OCI-LY1 (cell line): ENCODE measurements at regions not wholly inside any gene's neighbourhood (a gene's known extent, or its start where the extent isn't known, plus 50 kb on each side); places are given as distances from the start of the nearest gene placed in this dataset.

ENCODE experiments used
- H2AFZ ChIP-seq: fragments of 200-600 bp; sonication (generic), shearing (Covaris generic); 2 replicates; pipeline ENCODE4 v1.6.0; 2014; ENCODE audit warnings: antibody characterized with exemption, mild to moderate bottlenecking, low read length
- H3F3A ChIP-seq: fragments of 200-600 bp; sonication (generic), shearing (Covaris generic); 2 replicates; pipeline ENCODE4 v1.6.0; 2014; ENCODE audit warnings: mild to moderate bottlenecking, antibody characterized with exemption, low read length, moderate library complexity; ENCODE audit not compliant: insufficient read depth
- H3K27ac ChIP-seq: fragments of 200-600 bp; sonication (generic); 2 replicates; pipeline ENCODE4 v1.5.1; 2014; ENCODE audit warnings: low read length, mixed run types, mild to moderate bottlenecking, low read depth; ENCODE audit not compliant: poor library complexity, severe bottlenecking
- H3K27me3 ChIP-seq: fragments of 200-600 bp; sonication (generic); 2 replicates; pipeline ENCODE4 v1.6.0; 2014; ENCODE audit warnings: antibody characterized with exemption, mild to moderate bottlenecking, low read length, moderate library complexity; ENCODE audit not compliant: insufficient read depth
- H3K36me3 ChIP-seq: fragments of 200-600 bp; sonication (generic); 2 replicates; pipeline ENCODE4 v1.6.1; 2014; ENCODE audit warnings: mild to moderate bottlenecking, antibody characterized with exemption, low read length, moderate library complexity, mixed read lengths; ENCODE audit not compliant: insufficient read depth
- H3K4me1 ChIP-seq: fragments of 200-600 bp; sonication (generic); 2 replicates; pipeline ENCODE4 v1.5.1; 2014; ENCODE audit warnings: mild to moderate bottlenecking, low read length, moderate library complexity; ENCODE audit not compliant: insufficient read depth, severe bottlenecking
- H3K4me2 ChIP-seq: fragments of 200-600 bp; sonication (generic), shearing (Covaris generic); 2 replicates; pipeline ENCODE4 v1.6.1; 2014; ENCODE audit warnings: low read length
- H3K4me3 ChIP-seq: fragments of 200-600 bp; sonication (generic); 2 replicates; pipeline ENCODE4 v1.5.1; 2014; ENCODE audit warnings: low read length, low read depth, mild to moderate bottlenecking, mixed read lengths; ENCODE audit not compliant: poor library complexity, severe bottlenecking
- H3K79me2 ChIP-seq: fragments of 200-600 bp; shearing (Covaris generic); 2 replicates; pipeline ENCODE4 v1.6.1; 2016; ENCODE audit warnings: mixed run types, low read length, mixed read lengths; ENCODE audit not compliant: insufficient read depth
- H3K9ac ChIP-seq: fragments of 200-600 bp; sonication (generic), shearing (Covaris generic); 2 replicates; pipeline ENCODE4 v1.6.1; 2014; ENCODE audit warnings: mild to moderate bottlenecking, low read length, mixed read lengths
- H3K9me2 ChIP-seq: fragments of 200-600 bp; sonication (generic), shearing (Covaris generic); 2 replicates; pipeline ENCODE4 v1.6.1; 2014; ENCODE audit warnings: low read depth, mild to moderate bottlenecking, low read length, mixed read lengths
- H3K9me3 ChIP-seq: fragments of 200-600 bp; shearing (Covaris generic); 2 replicates; pipeline ENCODE4 v1.6.1; 2014; ENCODE audit warnings: low read length, mixed read lengths
- H4K20me1 ChIP-seq: fragments of 200-600 bp; sonication (generic), shearing (Covaris generic); 2 replicates; pipeline ENCODE4 v1.6.0; 2016; ENCODE audit warnings: mild to moderate bottlenecking, low read length; ENCODE audit not compliant: insufficient read depth
- CTCF ChIP-seq: fragments of 200-600 bp; sonication (generic), shearing (Covaris generic); IDR thresholded peaks from 2 replicates; pipeline ENCODE4 v1.5.1; 2017; ENCODE audit warnings: mild to moderate bottlenecking, antibody characterized with exemption, low read length, moderate library complexity, mixed read lengths
- EZH2 ChIP-seq: fragments of 200-600 bp; sonication (generic), shearing (Covaris generic); IDR thresholded peaks from 2 replicates; pipeline ENCODE4 v1.8.0; 2017; ENCODE audit warnings: borderline replicate concordance, mixed run types, mild to moderate bottlenecking, antibody characterized with exemption, low read length, moderate library complexity, mixed read lengths

- no peak for TF ChIP-seq CTCF
- no peak for TF ChIP-seq EZH2
- H3K27ac ChIP-seq = no peak overlapping the region
- H2AFZ ChIP-seq = no peak overlapping the region
- no peaks in the 10 kb centered on the region for H3K4me1 ChIP-seq
- H3K79me2 ChIP-seq = no peaks in the 10 kb centered on the region
- H3K27me3 ChIP-seq = no peaks in the 10 kb centered on the region
- H4K20me1 ChIP-seq = no peaks in the 10 kb centered on the region
- H3K4me2 ChIP-seq = no peak overlapping the region
- H3K9me3 ChIP-seq = no peaks in the 10 kb centered on the region
- no peaks in the 10 kb centered on the region for H3F3A ChIP-seq
- H3K9ac ChIP-seq = no peak overlapping the region
- H3K4me3 ChIP-seq = no peak overlapping the region
- H3K9me2 ChIP-seq = no peaks in the 10 kb centered on the region
- H3K36me3 ChIP-seq = no peaks in the 10 kb centered on the region
These were observed 146.2 kb upstream of the PLCXD3 start for GRCh38 chr5:41656597-41656996.

GRCh38 chr5:41650131-41650530, 139.7 kb upstream of the PLCXD3 start:
- Histone ChIP-seq H3K36me3 (no peaks in the 10 kb centered on the region), H3K9me3 (no peaks in the 10 kb centered on the region), H3K9ac (no peak overlapping the region), H3K4me3 (no peak overlapping the region), H3F3A (no peaks in the 10 kb centered on the region), H4K20me1 (no peaks in the 10 kb centered on the region), H3K4me1 (no peaks in the 10 kb centered on the region), H3K79me2 (no peaks in the 10 kb centered on the region), H3K9me2 (no peaks in the 10 kb centered on the region), H3K27me3 (no peaks in the 10 kb centered on the region), H2AFZ (no peak overlapping the region), H3K4me2 (no peak overlapping the region), H3K27ac (no peak overlapping the region)
- TF ChIP-seq EZH2 = no peak
- TF ChIP-seq CTCF = no peak

- Histone ChIP-seq H3K4me1 (no peaks in the 10 kb centered on the region), H2AFZ (no peak overlapping the region), H3K27me3 (no peaks in the 10 kb centered on the region), H3K9me2 (no peaks in the 10 kb centered on the region), H3K9ac (no peak overlapping the region), H3K27ac (no peak overlapping the region), H3F3A (no peaks in the 10 kb centered on the region), H4K20me1 (no peaks in the 10 kb centered on the region), H3K79me2 (no peaks in the 10 kb centered on the region), H3K4me2 (no peak overlapping the region), H3K9me3 (no peaks in the 10 kb centered on the region), H3K4me3 (no peak overlapping the region), H3K36me3 (no peaks in the 10 kb centered on the region)
- TF ChIP-seq EZH2 (no peak), CTCF (no peak)
These were observed 139.3 kb upstream of the PLCXD3 start for GRCh38 chr5:41649659-41650058.
